C4-2B (cell line): ENCODE measurements at regions not wholly inside any gene's neighbourhood (a gene's known extent, or its start where the extent isn't known, plus 50 kb on each side); places are given as distances from the start of the nearest gene placed in this dataset.

Experiments
- ZFX ChIP-seq: fragments of 450-650 bp; IDR thresholded peaks from 2 replicates; pipeline ENCODE4 v1.6.1; 2017
- TF ChIP-seq, protein P1 (sequence below): fragments of 450-650 bp; conservative IDR thresholded peaks from 2 replicates; pipeline ENCODE4 v1.5.1; 2017; ENCODE audit warnings: mild to moderate bottlenecking

DNA sequence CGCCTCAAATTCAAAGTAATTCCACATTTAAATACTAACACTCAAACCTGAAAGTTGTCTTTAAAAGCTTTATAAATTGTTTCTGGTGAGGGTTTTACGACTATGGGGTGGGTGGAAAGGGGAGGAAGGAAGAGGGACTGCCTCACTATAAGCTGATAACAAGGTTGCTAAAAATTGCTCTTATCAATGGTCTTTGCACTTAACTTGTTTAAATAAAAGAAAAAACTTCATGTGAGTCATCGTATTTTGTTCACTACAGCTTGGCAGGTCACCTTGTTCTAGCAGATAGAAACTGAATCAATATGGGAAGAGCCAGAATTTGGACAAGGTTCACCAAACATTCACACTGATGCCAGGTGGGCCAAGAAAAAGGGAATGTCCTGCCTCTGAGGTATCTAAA lies 129.2 kb downstream of the TES start:
- no peak for TF ChIP-seq ZFX
- TF ChIP-seq, protein P1, sequence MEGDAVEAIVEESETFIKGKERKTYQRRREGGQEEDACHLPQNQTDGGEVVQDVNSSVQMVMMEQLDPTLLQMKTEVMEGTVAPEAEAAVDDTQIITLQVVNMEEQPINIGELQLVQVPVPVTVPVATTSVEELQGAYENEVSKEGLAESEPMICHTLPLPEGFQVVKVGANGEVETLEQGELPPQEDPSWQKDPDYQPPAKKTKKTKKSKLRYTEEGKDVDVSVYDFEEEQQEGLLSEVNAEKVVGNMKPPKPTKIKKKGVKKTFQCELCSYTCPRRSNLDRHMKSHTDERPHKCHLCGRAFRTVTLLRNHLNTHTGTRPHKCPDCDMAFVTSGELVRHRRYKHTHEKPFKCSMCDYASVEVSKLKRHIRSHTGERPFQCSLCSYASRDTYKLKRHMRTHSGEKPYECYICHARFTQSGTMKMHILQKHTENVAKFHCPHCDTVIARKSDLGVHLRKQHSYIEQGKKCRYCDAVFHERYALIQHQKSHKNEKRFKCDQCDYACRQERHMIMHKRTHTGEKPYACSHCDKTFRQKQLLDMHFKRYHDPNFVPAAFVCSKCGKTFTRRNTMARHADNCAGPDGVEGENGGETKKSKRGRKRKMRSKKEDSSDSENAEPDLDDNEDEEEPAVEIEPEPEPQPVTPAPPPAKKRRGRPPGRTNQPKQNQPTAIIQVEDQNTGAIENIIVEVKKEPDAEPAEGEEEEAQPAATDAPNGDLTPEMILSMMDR, result no peak
